IMR-90 (cell line): ENCODE measurements at regions not wholly inside any gene's neighbourhood (a gene's known extent, or its start where the extent isn't known, plus 50 kb on each side); places are given as distances from the start of the nearest gene placed in this dataset.

Source experiments
- ATAC-seq: fragments of 200-7000 bp; cut with Tn5 transposase; 2 replicates; pipeline ENCODE4 v1.9.1; 2020; ENCODE audit warnings: low read depth, mild to moderate bottlenecking, moderate library complexity
- BruUV-seq: library from RNA; stranded (reverse); fragments of 400-500 nt; replicated peaks from 2 replicates; lab custom pipeline; 2021; lab: Mats Ljungman, UMichigan
- CTCF ChIA-PET: fragments of 300-600 bp; formaldehyde crosslinking; extraction: SDS; loops from one replicate; lab custom pipeline; 2021; ENCODE audit warnings: antibody characterized with exemption; lab: Yijun Ruan, JAX
- POLR2A ChIA-PET: fragments of 300-600 bp; sonication (Branson Sonifier 250); formaldehyde crosslinking; loops from one replicate; lab custom pipeline; 2022; ENCODE audit warnings: antibody characterized with exemption; ENCODE audit not compliant: unreplicated experiment; lab: Charles Lee
- DNase-seq: peaks from one replicate; pipeline ENCODE4 v3.0.0; 2013
- H2AFZ ChIP-seq: replicated peaks from 2 replicates; pipeline ENCODE3; 2013; ENCODE audit warnings: low read length, mild to moderate bottlenecking; ENCODE audit not compliant: poor library complexity
- H2AK5ac ChIP-seq: 2 replicates; pipeline ENCODE4 v1.6.1; 2013; ENCODE audit warnings: low read depth, low read length, inconsistent platforms
- H2AK9ac ChIP-seq: replicated peaks from 2 replicates; pipeline ENCODE3; 2013; ENCODE audit warnings: mild to moderate bottlenecking, low read depth, low read length, moderate library complexity; ENCODE audit not compliant: poor library complexity
- H2BK120ac ChIP-seq: 2 replicates; pipeline ENCODE4 v1.6.1; 2013; ENCODE audit warnings: low read depth, low read length, inconsistent platforms
- H2BK15ac ChIP-seq: 3 replicates; pipeline ENCODE4 v1.6.1; 2013; ENCODE audit warnings: low read depth, low read length, inconsistent platforms
- H2BK20ac ChIP-seq: 2 replicates; pipeline ENCODE4 v1.6.1; 2013; ENCODE audit warnings: low read depth, mild to moderate bottlenecking, inconsistent platforms, low read length, moderate library complexity
- H2BK5ac ChIP-seq: 2 replicates; pipeline ENCODE4 v1.6.1; 2013; ENCODE audit warnings: mild to moderate bottlenecking, low read depth, low read length, inconsistent platforms; ENCODE audit not compliant: poor library complexity, severe bottlenecking
- H3K14ac ChIP-seq: replicated peaks from 2 replicates; pipeline ENCODE4 v1.6.1; 2013; ENCODE audit warnings: low read depth, low read length, inconsistent platforms
- H3K18ac ChIP-seq: 2 replicates; pipeline ENCODE4 v1.6.1; 2013; ENCODE audit warnings: low read depth, low read length, control low read depth
- H3K23ac ChIP-seq: 2 replicates; pipeline ENCODE4 v1.6.1; 2013; ENCODE audit warnings: low read depth, low read length, inconsistent platforms
- H3K27ac ChIP-seq: 2 replicates; pipeline ENCODE4 v1.5.1; 2013; ENCODE audit warnings: mild to moderate bottlenecking, control low read depth, low read length; ENCODE audit not compliant: insufficient read depth
- H3K27me3 ChIP-seq: 2 replicates; pipeline ENCODE4 v1.6.1; 2013; ENCODE audit warnings: low read length; ENCODE audit not compliant: control insufficient read depth, insufficient read depth
- H3K36me3 ChIP-seq: 2 replicates; pipeline ENCODE4 v1.6.1; 2013; ENCODE audit warnings: low read length, mixed read lengths; ENCODE audit not compliant: control insufficient read depth, insufficient read depth
- H3K4ac ChIP-seq: 2 replicates; pipeline ENCODE4 v1.6.1; 2013; ENCODE audit warnings: low read depth, low read length, inconsistent platforms
- H3K4me1 ChIP-seq: 2 replicates; pipeline ENCODE4 v1.6.1; 2013; ENCODE audit warnings: low read length, mixed read lengths; ENCODE audit not compliant: control insufficient read depth, insufficient read depth
- H3K4me2 ChIP-seq: 2 replicates; pipeline ENCODE4 v1.6.1; 2013; ENCODE audit warnings: low read depth, mild to moderate bottlenecking, control low read depth, low read length, moderate library complexity
- H3K4me3 ChIP-seq: 2 replicates; pipeline ENCODE4 v1.5.1; 2013; ENCODE audit warnings: low read depth, mild to moderate bottlenecking, control low read depth, low read length, moderate library complexity; ENCODE audit not compliant: insufficient read depth
- H3K56ac ChIP-seq: 2 replicates; pipeline ENCODE4 v1.6.1; 2013; ENCODE audit warnings: low read length, inconsistent platforms; ENCODE audit not compliant: insufficient read depth; ENCODE audit errors: extremely low read depth
- H3K79me1 ChIP-seq, 2 experiments: 2 replicates each; pipeline ENCODE4 v1.6.1; 2013; ENCODE audit warnings: low read length in 2 of 2, inconsistent platforms in 1 of 2, low read depth in 1 of 2
- H3K9ac ChIP-seq: 2 replicates; pipeline ENCODE4 v1.6.1; 2013; ENCODE audit warnings: low read depth, low read length, control low read depth
- H3K9me1 ChIP-seq: 2 replicates; pipeline ENCODE4 v1.6.1; 2013; ENCODE audit warnings: low read length, inconsistent platforms; ENCODE audit not compliant: insufficient read depth
- H3K9me3 ChIP-seq: 2 replicates; pipeline ENCODE4 v1.6.1; 2013; ENCODE audit warnings: low read length; ENCODE audit not compliant: control insufficient read depth, insufficient read depth
- H4K20me1 ChIP-seq: 2 replicates; pipeline ENCODE4 v1.6.1; 2013; ENCODE audit warnings: low read length, inconsistent platforms; ENCODE audit not compliant: insufficient read depth
- H4K5ac ChIP-seq: 2 replicates; pipeline ENCODE4 v1.6.1; 2013; ENCODE audit warnings: mild to moderate bottlenecking, low read depth, low read length, control low read depth
- H4K8ac ChIP-seq, 2 experiments: 2 replicates each; pipeline ENCODE4 v1.6.1; 2013; ENCODE audit warnings: low read depth in 2 of 2, low read length in 2 of 2, control low read depth in 1 of 2, inconsistent platforms in 1 of 2
- H4K91ac ChIP-seq: 2 replicates; pipeline ENCODE4 v1.6.1; 2013; ENCODE audit warnings: low read depth, low read length, inconsistent platforms; ENCODE audit not compliant: insufficient read depth
- BHLHE40 ChIP-seq: fragments of 150-350 bp; IDR thresholded peaks from 2 replicates; pipeline ENCODE4 v1.6.1; 2016; ENCODE audit warnings: mild to moderate bottlenecking, low read depth, low read length
- CEBPB ChIP-seq: IDR thresholded peaks from 2 replicates; pipeline ENCODE4 v1.6.1; 2012; ENCODE audit warnings: low read depth, low read length, improper control_type of control experiment
- CHD1 ChIP-seq: IDR thresholded peaks from 2 replicates; pipeline ENCODE4 v1.6.1; 2012; ENCODE audit warnings: low read depth, low read length, improper control_type of control experiment
- FOS ChIP-seq: fragments of 150-350 bp; IDR thresholded peaks from 2 replicates; pipeline ENCODE4 v1.6.1; 2016; ENCODE audit warnings: low read depth, low read length
- MAFK ChIP-seq: IDR thresholded peaks from 2 replicates; pipeline ENCODE4 v1.6.1; 2012; ENCODE audit warnings: low read depth, low read length, improper control_type of control experiment
- MAZ ChIP-seq: IDR thresholded peaks from 2 replicates; pipeline ENCODE4 v1.6.1; 2012; ENCODE audit warnings: low read depth, mild to moderate bottlenecking, low read length, improper control_type of control experiment, moderate library complexity, borderline replicate concordance
- MXI1 ChIP-seq: IDR thresholded peaks from 2 replicates; pipeline ENCODE4 v1.6.1; 2012; ENCODE audit warnings: low read depth, mild to moderate bottlenecking, low read length, moderate library complexity, borderline replicate concordance
- NFE2L2 ChIP-seq: fragments of 150-350 bp; IDR thresholded peaks from 2 replicates; pipeline ENCODE4 v1.6.1; 2016; ENCODE audit warnings: low read depth, mild to moderate bottlenecking, low read length
- POLR2A ChIP-seq: IDR thresholded peaks from 2 replicates; pipeline ENCODE4 v1.6.1; 2012; ENCODE audit warnings: mild to moderate bottlenecking, low read depth, low read length
- RAD21 ChIP-seq: IDR thresholded peaks from 2 replicates; pipeline ENCODE4 v1.6.1; 2012; ENCODE audit warnings: low read length, improper control_type of control experiment
- RCOR1 ChIP-seq: IDR thresholded peaks from 2 replicates; pipeline ENCODE4 v1.6.1; 2012; ENCODE audit warnings: mild to moderate bottlenecking, low read length, improper control_type of control experiment; ENCODE audit not compliant: insufficient replicate concordance
- RFX5 ChIP-seq: IDR thresholded peaks from 2 replicates; pipeline ENCODE4 v1.8.0; 2012; ENCODE audit warnings: low read depth, mild to moderate bottlenecking, low read length, moderate library complexity
- SMC3 ChIP-seq: fragments of 150-350 bp; IDR thresholded peaks from 2 replicates; pipeline ENCODE4 v1.6.1; 2016; ENCODE audit warnings: low read depth, mild to moderate bottlenecking, antibody characterized with exemption, low read length, moderate library complexity
- WGBS, 2 experiments: methylation state at CpG; one replicate each; pipeline versions ENCODE4 v1.1.5 to v1.1.7; 2013; ENCODE audit warnings: missing lambda C conversion rate in 2 of 2; ENCODE audit not compliant: insufficient read length in 1 of 2; ENCODE audit errors: extremely low coverage in 2 of 2; 5-methylcytosine and 5-hydroxymethylcytosine counted together
- dilution Hi-C: fragments of 300-500 bp; cut with HindIII; formaldehyde crosslinking; loops from one replicate; pipeline ENCODE4 v1.14.3; 2018; ENCODE audit warnings: low sequenced_read_pairs; ENCODE audit not compliant: unreplicated experiment
- in situ Hi-C: fragments of 300-500 bp; cut with MboI; formaldehyde crosslinking; loops from 3 replicates; pipeline ENCODE4 v1.14.3; 2019; ENCODE audit warnings: low sequenced_read_pairs, inconsistent platforms, mixed read lengths
- intact Hi-C: fragments of 100-400 bp; cut with micrococcal nuclease; formaldehyde crosslinking; loops from 2 replicates; pipeline ENCODE4 v1.10.0; 2022
- TF ChIP-seq, protein P1 (sequence below): fragments of 150-350 bp; IDR thresholded peaks from 2 replicates; pipeline ENCODE4 v1.6.1; 2017; ENCODE audit warnings: mild to moderate bottlenecking, antibody characterized with exemption, low read length, low read depth
- TF ChIP-seq, protein P2 (sequence below): fragments of 150-350 bp; IDR thresholded peaks from 2 replicates; pipeline ENCODE4 v1.6.1; 2016; ENCODE audit warnings: low read depth, mild to moderate bottlenecking, low read length, moderate library complexity, borderline replicate concordance
- TF ChIP-seq, protein P3 (sequence below): conservative IDR thresholded peaks from 2 replicates; pipeline ENCODE4 v1.5.1; 2012; ENCODE audit warnings: mild to moderate bottlenecking, low read depth, low read length, improper control_type of control experiment

DNA sequence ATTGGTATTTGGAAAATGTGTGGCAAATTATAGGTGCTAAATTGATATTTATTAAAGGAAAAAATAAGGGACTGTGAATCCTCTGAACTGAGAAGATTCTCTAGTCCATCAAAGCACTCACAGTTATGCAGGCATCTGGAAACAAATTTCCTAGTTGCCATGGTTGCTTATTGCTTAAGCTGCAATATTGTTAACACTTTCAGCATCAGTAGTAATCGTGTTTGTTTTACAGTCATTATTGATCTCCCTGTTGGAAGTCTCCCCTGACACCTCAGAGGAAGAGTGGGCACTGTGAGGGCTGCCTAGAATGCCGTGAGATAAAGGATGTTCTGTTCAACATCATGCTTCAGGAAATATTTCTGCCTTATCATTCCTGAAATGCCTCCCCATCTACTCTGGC, 2004.3 kb upstream of the ADGRL3 start:
- H2BK15ac ChIP-seq, result no peak overlapping the region
- H3K36me3 ChIP-seq, result no peaks in the 10 kb centered on the region
- no peaks in the 10 kb centered on the region for H3K4me1 ChIP-seq
- no peak overlapping the region for H3K27ac ChIP-seq
- no peak for DNase-seq
- H3K4me3 ChIP-seq, result no peak overlapping the region
- ChIA-PET POLR2A (no interaction called here), CTCF (no interaction called here)
- dilution Hi-C loops (no loop called here), intact Hi-C loops (no loop called here), in situ Hi-C loops (no loop called here)
- no peak overlapping the region for H3K4me2 ChIP-seq
- TF ChIP-seq MAZ (no peak), MAFK (no peak), CHD1 (no peak), RFX5 (no peak), SMC3 (no peak), FOS (no peak), NFE2L2 (no peak), MXI1 (no peak), POLR2A (no peak), BHLHE40 (no peak), CEBPB (no peak), RCOR1 (no peak), RAD21 (no peak)
- TF ChIP-seq, protein P1, sequence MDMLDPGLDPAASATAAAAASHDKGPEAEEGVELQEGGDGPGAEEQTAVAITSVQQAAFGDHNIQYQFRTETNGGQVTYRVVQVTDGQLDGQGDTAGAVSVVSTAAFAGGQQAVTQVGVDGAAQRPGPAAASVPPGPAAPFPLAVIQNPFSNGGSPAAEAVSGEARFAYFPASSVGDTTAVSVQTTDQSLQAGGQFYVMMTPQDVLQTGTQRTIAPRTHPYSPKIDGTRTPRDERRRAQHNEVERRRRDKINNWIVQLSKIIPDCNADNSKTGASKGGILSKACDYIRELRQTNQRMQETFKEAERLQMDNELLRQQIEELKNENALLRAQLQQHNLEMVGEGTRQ, result no peak
- TF ChIP-seq, protein P2, sequence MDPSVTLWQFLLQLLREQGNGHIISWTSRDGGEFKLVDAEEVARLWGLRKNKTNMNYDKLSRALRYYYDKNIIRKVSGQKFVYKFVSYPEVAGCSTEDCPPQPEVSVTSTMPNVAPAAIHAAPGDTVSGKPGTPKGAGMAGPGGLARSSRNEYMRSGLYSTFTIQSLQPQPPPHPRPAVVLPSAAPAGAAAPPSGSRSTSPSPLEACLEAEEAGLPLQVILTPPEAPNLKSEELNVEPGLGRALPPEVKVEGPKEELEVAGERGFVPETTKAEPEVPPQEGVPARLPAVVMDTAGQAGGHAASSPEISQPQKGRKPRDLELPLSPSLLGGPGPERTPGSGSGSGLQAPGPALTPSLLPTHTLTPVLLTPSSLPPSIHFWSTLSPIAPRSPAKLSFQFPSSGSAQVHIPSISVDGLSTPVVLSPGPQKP, result no peak
- TF ChIP-seq, protein P3, sequence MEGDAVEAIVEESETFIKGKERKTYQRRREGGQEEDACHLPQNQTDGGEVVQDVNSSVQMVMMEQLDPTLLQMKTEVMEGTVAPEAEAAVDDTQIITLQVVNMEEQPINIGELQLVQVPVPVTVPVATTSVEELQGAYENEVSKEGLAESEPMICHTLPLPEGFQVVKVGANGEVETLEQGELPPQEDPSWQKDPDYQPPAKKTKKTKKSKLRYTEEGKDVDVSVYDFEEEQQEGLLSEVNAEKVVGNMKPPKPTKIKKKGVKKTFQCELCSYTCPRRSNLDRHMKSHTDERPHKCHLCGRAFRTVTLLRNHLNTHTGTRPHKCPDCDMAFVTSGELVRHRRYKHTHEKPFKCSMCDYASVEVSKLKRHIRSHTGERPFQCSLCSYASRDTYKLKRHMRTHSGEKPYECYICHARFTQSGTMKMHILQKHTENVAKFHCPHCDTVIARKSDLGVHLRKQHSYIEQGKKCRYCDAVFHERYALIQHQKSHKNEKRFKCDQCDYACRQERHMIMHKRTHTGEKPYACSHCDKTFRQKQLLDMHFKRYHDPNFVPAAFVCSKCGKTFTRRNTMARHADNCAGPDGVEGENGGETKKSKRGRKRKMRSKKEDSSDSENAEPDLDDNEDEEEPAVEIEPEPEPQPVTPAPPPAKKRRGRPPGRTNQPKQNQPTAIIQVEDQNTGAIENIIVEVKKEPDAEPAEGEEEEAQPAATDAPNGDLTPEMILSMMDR, result no peak
- no peak overlapping the region for H3K4ac ChIP-seq
- H2BK5ac ChIP-seq, result no peak overlapping the region
- H4K20me1 ChIP-seq, result no peaks in the 10 kb centered on the region
- ATAC-seq, result no peak
- BruUV-seq, result no TSS peak
- H3K14ac ChIP-seq, result no peak overlapping the region
- H2BK120ac ChIP-seq, result no peak overlapping the region
- no peak overlapping the region for H4K91ac ChIP-seq
- H2AK5ac ChIP-seq, result no peak overlapping the region
- H3K9me3 ChIP-seq, result peaks cover 5% of the 10 kb centered on the region; the same call in 1 of the 2 replicates
- no peak overlapping the region for H4K8ac ChIP-seq
- no peak overlapping the region for H2AFZ ChIP-seq
- no peaks in the 10 kb centered on the region for H3K27me3 ChIP-seq
- WGBS, 2 experiments, result no CpG with 5 or more reads among the region's 2 CpGs
- H3K23ac ChIP-seq, result no peak overlapping the region
- no peak overlapping the region for H2BK20ac ChIP-seq
- H3K9me1 ChIP-seq, result no peaks in the 10 kb centered on the region
- H3K56ac ChIP-seq, result no peak overlapping the region
- no peak overlapping the region for H3K18ac ChIP-seq
- H2AK9ac ChIP-seq, result no peak overlapping the region
- no peak overlapping the region for H4K5ac ChIP-seq
- no peaks in the 10 kb centered on the region for H3K79me1 ChIP-seq
- H3K9ac ChIP-seq, result no peak overlapping the region
